GM12873 (cell line): ENCODE measurements at regions not wholly inside any gene's neighbourhood (a gene's known extent, or its start where the extent isn't known, plus 50 kb on each side); places are given as distances from the start of the nearest gene placed in this dataset.

Experiments
- CTCF ChIP-seq: IDR thresholded peaks from 2 replicates; pipeline ENCODE4 v1.5.1; 2012; ENCODE audit warnings: low read depth, mild to moderate bottlenecking, moderate library complexity, low read length, control low read depth; ENCODE audit not compliant: insufficient read depth; ENCODE audit errors: missing control alignments

GRCh38 chr10:23768281-23768680 lies 329.4 kb downstream of the OTUD1 start:
- no peak for TF ChIP-seq CTCF

- TF ChIP-seq CTCF: no peak
These were observed 338.3 kb downstream of the OTUD1 start for GRCh38 chr10:23777153-23777552.

- TF ChIP-seq CTCF: no peak
These were observed 340.4 kb downstream of the OTUD1 start for GRCh38 chr10:23779301-23779700.

GRCh38 chr10:23780331-23780730 lies 341.5 kb downstream of the OTUD1 start:
- no peak for TF ChIP-seq CTCF

- TF ChIP-seq CTCF: no peak
These were observed 347.7 kb downstream of the OTUD1 start for GRCh38 chr10:23786594-23786993.

GRCh38 chr10:23793577-23793976 lies 354.7 kb downstream of the OTUD1 start:
- TF ChIP-seq CTCF: no peak

GRCh38 chr10:23804125-23804524 lies 365.2 kb downstream of the OTUD1 start:
- TF ChIP-seq CTCF: no peak

GRCh38 chr10:23813687-23814086 lies 374.8 kb downstream of the OTUD1 start:
- no peak for TF ChIP-seq CTCF
